GM18867 (cell line): ENCODE measurements at regions not wholly inside any gene's neighbourhood (a gene's known extent, or its start where the extent isn't known, plus 50 kb on each side); places are given as distances from the start of the nearest gene placed in this dataset.

Source experiments
- ATAC-seq: cut with Tn5 transposase; IDR thresholded peaks from one replicate; pipeline ENCODE4 v1.9.1; 2021; ENCODE audit warnings: mild to moderate bottlenecking, moderate library complexity; ENCODE audit not compliant: unreplicated experiment

- no peak for ATAC-seq
Observed at GRCh38 chr6:108734271-108734922, 113.8 kb upstream of the ARMC2 start.

GRCh38 chr6:108735310-108736001 is 112.8 kb upstream of the ARMC2 start:
- no peak for ATAC-seq

GRCh38 chr6:108736002-108736361 is 112.2 kb upstream of the ARMC2 start:
- ATAC-seq: no peak

DNA sequence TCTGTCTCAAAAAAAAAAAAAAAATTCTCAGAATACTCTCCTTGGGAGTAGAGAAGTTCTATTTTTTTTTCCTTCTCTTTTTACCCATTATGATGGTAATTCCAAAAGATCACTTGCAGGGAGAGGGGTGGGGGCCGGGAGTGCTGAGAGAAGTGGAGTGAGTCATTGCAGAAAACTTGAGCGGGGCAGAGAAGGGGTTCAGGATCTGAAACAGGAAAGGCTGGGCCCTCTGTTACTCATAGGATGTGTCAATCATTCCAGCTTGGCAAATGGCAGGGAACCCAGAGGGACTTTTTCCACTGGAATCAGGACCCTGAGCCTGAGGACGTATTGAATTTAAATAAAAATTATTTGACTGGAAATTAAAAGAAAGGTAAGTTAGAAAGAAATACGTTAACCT is 111.4 kb upstream of the ARMC2 start:
- no peak for ATAC-seq

DNA sequence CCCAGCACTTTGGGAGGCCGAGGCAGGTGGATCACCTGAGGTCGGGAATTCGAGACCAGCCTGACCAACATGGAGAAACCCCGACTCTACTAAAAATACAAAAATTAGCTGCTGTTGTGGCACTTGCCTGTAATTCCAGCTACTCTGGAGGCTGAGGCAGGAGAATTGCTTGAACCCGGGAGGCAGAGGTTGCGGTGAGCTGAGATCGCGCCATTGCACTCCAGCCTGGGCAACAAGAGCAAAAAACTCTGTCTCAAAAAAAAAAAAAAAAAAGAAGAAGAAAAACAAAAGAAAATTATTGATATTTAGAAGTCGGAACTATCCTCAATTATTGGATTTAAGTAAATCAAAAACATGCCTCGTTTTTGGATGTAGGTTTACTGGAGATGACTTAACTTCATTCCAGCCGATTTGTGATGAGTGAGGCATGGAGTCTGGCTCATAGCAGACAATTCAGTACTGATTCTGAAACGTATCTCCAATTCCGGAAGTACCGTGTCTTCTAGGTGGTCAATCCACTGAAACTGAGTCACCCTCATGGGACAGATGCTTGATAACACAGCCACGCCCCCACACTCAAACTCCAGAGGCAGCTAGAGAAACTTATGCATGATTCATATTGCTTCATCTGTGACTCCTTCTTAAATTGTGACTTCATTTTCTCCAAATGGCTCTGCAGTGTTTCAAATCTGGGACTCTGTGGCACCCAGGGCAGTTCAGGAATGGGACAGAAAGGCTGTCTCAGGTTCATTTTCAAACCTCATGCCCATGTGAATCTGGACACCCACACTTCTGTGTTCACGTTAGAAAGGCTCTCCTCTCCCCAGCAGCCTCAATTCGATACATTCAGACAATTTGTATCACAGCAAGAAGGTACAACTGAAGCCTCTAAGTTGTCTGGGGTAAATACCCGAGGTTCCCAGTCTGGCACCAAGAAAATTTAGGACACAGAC is 110.4 kb upstream of the ARMC2 start:
- no peak for ATAC-seq

- ATAC-seq: no peak
Observed at GRCh38 chr6:108738684-108739416, 109.4 kb upstream of the ARMC2 start.

DNA sequence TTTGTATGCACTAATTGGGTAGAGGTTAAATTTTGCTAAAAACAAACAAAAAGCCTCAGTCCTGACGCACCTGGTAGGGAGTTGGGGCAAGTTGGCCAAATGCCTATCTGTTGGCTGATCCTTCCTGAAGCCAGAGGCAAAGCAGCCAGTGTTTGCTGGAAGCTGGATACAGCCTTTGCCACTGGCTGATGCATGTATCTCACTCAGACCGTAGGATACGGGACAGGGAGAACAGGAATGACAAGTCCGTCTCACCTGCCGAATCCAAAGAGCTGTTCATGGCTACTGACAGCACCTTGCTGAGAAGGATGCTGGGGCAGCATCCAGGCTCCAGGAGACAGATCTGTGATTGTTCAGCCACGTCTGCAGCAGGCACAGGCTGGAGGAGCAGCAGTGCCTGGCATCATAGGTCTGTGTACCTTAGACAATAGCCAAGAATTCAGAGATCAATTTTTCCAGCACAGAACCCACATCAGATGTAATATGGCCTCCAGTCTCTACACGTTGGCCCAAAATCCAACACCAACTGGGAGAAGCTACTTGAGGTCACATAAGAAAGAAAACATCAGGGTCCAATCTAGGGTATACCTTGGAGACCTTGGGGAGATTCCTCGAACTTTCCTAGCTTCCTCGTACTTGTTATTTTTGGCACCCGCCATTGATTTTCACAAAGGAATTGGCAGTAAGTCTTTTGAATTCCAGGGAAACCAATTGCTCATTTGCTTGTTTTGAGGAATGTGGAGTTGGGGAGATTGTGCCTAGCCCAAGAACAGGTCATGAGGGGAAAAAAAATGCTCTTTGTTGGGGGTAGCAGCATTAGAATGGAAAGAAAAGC is 108.5 kb upstream of the ARMC2 start:
- no peak for ATAC-seq

DNA sequence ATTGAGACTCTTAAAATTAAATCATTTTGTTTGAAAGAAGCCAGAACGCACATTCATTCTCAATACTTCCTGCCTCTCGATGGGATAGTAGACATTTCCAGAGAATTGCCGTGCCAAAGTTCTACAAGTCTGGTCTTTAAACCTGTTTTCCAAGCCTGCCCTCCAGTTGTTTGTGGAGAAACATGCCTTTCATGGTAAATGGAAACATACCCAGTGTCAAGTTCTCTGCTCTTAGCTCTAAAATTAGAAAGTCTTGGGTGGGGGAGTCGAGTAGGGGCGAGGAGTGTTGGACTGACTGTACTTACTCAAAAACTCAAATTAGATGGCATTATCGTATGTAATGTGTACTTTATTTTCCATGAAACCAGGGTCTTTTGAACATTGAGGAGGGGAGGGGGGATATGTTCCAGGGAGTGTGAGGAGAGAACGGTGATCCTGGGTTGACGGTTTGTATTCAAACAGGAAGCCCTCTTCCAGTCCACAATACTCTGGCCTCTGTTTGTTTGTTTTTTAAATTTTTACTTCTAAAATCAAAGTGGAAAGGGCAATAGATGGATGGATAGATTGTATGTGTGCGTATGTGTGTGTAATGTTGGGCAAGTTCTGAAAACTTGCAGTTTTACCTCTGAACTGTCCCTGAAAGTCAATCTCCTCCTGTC is 106.8 kb upstream of the ARMC2 start:
- ATAC-seq: no peak

DNA sequence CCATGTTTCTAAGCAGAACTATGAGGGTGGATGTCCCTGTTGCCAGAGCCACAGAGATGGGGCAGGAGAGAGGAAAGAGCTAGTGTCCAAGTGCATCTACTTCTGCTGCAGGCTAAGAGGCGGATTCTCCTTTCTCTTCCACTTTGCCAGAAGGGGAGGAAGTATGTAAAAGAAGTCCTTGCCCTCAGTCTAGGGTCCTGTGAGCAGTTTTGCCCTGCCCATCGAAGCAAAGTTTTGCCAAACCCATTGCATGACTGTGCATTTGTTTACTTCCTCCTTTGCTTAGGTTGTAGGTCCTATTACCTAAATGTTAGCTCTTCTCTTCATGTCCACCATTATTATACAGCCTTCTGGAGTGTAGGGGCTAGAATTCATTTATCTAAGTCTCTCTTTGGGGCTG is 106.2 kb upstream of the ARMC2 start:
- no peak for ATAC-seq

- ATAC-seq: no peak
Observed at GRCh38 chr6:108744244-108744972, 103.8 kb upstream of the ARMC2 start.

DNA sequence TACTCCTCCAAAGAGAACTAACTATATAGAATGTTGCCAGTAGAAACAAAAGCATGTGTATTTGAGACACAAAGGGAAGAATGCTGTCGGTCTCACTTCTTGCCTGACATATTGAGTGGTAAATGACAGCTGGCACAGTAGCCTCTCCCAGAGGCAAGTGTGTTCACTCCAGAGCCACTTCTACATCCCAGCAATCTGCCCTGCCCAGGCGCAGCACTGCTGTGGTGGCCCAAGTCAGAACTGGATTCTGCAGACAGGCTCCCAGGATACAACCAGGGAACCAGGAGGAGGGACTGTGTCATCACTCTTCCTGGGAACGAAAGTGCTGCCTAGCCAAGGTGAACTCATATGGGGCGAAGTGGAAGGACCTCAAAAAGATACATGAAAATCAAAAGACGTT is 103.2 kb upstream of the ARMC2 start:
- ATAC-seq: no peak

GRCh38 chr6:108745664-108746336 is 102.4 kb upstream of the ARMC2 start:
- no peak for ATAC-seq

- no peak for ATAC-seq
Observed at GRCh38 chr6:108746366-108746765, 101.9 kb upstream of the ARMC2 start.

DNA sequence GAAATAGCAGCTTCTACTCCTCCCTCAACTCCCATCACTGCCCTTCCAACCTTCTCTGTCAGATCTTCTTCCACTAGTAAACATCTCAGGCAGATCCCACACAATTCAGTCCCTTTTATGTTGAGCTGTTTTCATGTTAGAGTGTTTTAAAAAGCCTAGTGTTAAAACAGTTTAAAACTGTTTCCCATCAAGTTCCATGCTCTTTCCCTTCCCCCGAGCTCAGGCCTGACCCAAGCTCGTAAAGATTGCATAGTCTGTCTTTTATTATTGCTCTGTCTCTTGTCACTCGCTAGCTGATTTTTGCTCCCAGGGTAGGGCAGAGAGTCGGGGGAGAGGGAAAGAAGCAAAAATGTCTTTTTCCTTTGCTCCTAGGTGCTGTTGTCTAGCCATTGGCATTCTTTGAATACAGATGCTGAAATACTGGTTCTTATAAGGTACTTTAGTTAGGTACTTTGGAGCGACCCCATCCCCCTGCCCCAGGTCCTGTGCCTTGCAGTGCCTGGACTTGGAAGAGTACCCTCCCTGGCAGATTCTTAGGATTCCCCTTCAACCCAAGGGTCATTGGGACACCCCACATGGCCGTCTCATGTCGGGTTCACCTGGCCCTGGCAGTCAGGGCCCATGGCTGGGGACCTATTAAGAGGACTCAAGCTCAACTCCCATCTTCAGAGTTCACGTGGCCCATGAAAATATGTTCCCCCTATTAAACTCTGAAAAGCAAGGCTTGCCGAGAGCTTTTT is 101.2 kb upstream of the ARMC2 start:
- no peak for ATAC-seq

DNA sequence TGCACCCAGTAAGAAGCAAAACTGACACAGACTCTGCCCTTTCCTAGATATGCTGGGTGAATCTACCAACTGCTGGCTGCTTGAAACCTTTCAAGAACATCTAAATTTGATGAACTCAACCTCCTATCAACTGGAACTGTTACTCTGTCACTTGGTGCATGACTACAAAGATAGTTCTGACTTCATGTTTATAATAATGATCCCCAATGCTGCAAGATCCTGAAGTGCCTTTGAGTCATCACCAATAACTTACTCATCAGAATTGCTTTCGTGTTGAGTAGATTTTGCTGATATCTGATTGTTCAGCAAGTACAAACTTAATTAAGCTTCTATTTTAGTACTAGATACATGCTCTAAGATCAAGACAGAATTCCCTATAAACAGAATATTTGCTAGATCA is 100.2 kb upstream of the ARMC2 start:
- no peak for ATAC-seq

- no peak for ATAC-seq
Observed at GRCh38 chr6:108748959-108749358, 99.3 kb upstream of the ARMC2 start.

- no peak for ATAC-seq
Observed at GRCh38 chr6:108750801-108751200, 97.4 kb upstream of the ARMC2 start.

DNA sequence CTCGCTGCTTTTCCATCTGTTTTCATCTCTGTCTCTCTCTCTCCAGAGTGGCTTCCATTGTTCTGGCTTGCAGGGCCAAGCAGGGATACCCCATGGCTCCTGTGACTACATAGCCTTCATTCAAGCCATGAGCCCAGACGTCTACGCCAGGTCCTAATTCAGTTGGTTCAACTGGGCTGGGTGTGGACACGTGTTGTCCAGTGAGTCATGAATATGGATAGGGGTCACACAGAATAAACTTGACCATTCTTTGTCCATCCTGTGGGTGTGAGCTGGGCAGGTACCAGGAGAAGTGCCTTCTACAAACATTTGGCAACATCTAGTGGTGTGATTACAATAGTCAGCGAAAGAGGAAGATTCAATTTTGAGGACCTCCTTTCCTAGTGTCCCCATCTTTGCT is 96.9 kb upstream of the ARMC2 start:
- no peak for ATAC-seq
